ENCODE measurements at regions not wholly inside any gene's neighbourhood (a gene's known extent, or its start where the extent isn't known, plus 50 kb on each side); places are given as distances from the start of the nearest gene placed in this dataset.

- DNase-seq (ENCODE audit: low read depth, low spot score), result no peak
- H3K36me3 ChIP-seq (ENCODE audit: control insufficient read depth, insufficient read depth, low read length), result no peaks in the 10 kb centered on the region
- no peak overlapping the region for H3K27ac ChIP-seq (ENCODE audit: low read length)
These were observed 381.5 kb upstream of the ETAA1 start for GRCh38 chr2:67015681-67016080.

DNA sequence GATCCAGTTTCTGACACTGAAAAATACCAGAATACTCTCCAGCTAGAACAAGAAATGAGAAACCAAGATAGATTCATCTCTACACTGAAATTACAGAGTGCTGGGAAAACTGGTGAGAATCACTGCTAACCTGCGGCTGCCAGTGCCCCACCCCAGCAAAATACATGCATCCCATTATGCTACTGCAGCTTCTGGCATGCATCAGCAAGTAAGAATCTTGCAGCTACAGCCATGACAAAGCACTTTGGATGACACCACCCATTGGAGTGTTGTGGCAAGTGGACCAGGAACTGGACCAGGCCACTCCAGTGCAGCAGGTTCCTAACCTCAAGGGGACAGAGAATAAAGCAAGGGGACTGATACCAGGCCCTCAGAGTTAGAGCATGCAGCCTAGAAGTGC lies 378.8 kb upstream of the ETAA1 start:
- no peak overlapping the region for H3K27ac ChIP-seq (ENCODE audit: low read length)
- no peaks in the 10 kb centered on the region for H3K27me3 ChIP-seq (ENCODE audit: control insufficient read depth, insufficient read depth, low read length)
- H3K4me1 ChIP-seq (ENCODE audit: control insufficient read depth, insufficient read depth, low read length), result no peaks in the 10 kb centered on the region
- H3K9me3 ChIP-seq (ENCODE audit: control insufficient read depth, insufficient read depth, low read length), result no peaks in the 10 kb centered on the region
- WGBS (ENCODE audit: insufficient coverage, insufficient read length), result no CpG with 5 or more reads among the region's 1 CpG
- no peaks in the 10 kb centered on the region for H3K36me3 ChIP-seq (ENCODE audit: control insufficient read depth, insufficient read depth, low read length)
- no peak for DNase-seq (ENCODE audit: low read depth, low spot score)
- no peak overlapping the region for H3K4me3 ChIP-seq (ENCODE audit: low read length)

More at GRCh38 chr2:67015681-67016080, 381.5 kb upstream of the ETAA1 start:
- no peaks in the 10 kb centered on the region for H3K4me1 ChIP-seq (ENCODE audit: control insufficient read depth, insufficient read depth, low read length)
- H3K27me3 ChIP-seq (ENCODE audit: control insufficient read depth, insufficient read depth, low read length), result no peaks in the 10 kb centered on the region
- H3K4me3 ChIP-seq (ENCODE audit: low read length), result no peak overlapping the region
- H3K9me3 ChIP-seq (ENCODE audit: control insufficient read depth, insufficient read depth, low read length), result no peaks in the 10 kb centered on the region

DNA sequence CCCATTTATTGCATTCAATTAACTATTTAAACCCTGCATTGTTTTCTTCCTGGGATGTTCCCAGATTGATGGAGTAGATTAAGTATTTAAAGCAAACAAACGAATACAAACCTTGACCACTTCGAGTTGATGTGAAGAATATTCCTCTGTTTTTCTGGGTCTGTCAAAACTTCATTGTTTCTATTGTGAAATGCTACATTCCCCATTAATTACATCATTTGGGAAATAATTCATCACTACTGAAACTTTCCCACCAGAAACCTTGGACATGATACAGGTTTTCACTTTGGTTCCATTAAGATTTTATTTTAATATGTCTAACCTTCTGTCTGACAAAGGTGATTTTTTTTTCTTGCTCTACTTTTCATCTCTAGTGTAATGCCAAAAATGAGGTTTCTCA lies 365.1 kb upstream of the ETAA1 start:
- no peak overlapping the region for H3K4me3 ChIP-seq (ENCODE audit: low read length)
- no peaks in the 10 kb centered on the region for H3K36me3 ChIP-seq (ENCODE audit: control insufficient read depth, insufficient read depth, low read length)
- no CpG with 5 or more reads among the region's 2 CpGs for WGBS (ENCODE audit: insufficient coverage, insufficient read length)
- H3K4me1 ChIP-seq (ENCODE audit: control insufficient read depth, insufficient read depth, low read length), result no peaks in the 10 kb centered on the region
- H3K27me3 ChIP-seq (ENCODE audit: control insufficient read depth, insufficient read depth, low read length), result no peaks in the 10 kb centered on the region
- DNase-seq (ENCODE audit: low read depth, low spot score), result no peak
- H3K9me3 ChIP-seq (ENCODE audit: control insufficient read depth, insufficient read depth, low read length), result no peaks in the 10 kb centered on the region
- no peak overlapping the region for H3K27ac ChIP-seq (ENCODE audit: low read length)

- Histone ChIP-seq H3K36me3 (ENCODE audit: control insufficient read depth, insufficient read depth, low read length) (no peaks in the 10 kb centered on the region), H3K27me3 (ENCODE audit: control insufficient read depth, insufficient read depth, low read length) (no peaks in the 10 kb centered on the region), H3K27ac (ENCODE audit: low read length) (no peak overlapping the region), H3K4me1 (ENCODE audit: control insufficient read depth, insufficient read depth, low read length) (no peaks in the 10 kb centered on the region), H3K4me3 (ENCODE audit: low read length) (no peak overlapping the region), H3K9me3 (ENCODE audit: control insufficient read depth, insufficient read depth, low read length) (no peaks in the 10 kb centered on the region)
- no peak for DNase-seq (ENCODE audit: low read depth, low spot score)
- WGBS (ENCODE audit: insufficient coverage, insufficient read length), result no CpG with 5 or more reads among the region's 5 CpGs
These were observed 360.7 kb upstream of the ETAA1 start for GRCh38 chr2:67036444-67036843.

DNA sequence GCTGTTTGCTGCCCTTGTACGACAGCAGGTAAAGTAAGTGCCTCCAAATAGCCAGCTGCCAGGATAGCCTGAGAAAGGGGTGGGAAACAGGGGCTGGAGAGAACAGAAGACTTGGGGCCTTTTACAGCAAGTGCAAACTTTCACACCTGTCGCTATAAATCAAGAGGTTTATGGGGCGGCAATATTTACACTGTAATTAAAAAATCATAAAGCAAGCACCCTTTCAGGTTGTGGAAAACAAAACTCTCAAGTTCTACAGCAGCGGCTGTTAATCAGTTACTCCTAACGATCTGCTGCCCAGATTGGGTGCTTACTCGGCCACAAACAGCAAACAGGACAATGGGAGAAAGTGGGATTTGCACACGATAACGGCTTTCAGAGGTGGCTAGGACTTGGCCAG lies 359.5 kb upstream of the ETAA1 start:
- Histone ChIP-seq H3K36me3 (ENCODE audit: control insufficient read depth, insufficient read depth, low read length) (no peaks in the 10 kb centered on the region), H3K4me1 (ENCODE audit: control insufficient read depth, insufficient read depth, low read length) (no peaks in the 10 kb centered on the region), H3K27ac (ENCODE audit: low read length) (no peak overlapping the region), H3K9me3 (ENCODE audit: control insufficient read depth, insufficient read depth, low read length) (no peaks in the 10 kb centered on the region), H3K27me3 (ENCODE audit: control insufficient read depth, insufficient read depth, low read length) (no peaks in the 10 kb centered on the region), H3K4me3 (ENCODE audit: low read length) (no peak overlapping the region)
- no peak for DNase-seq (ENCODE audit: low read depth, low spot score)
- WGBS (ENCODE audit: insufficient coverage, insufficient read length), result no CpG with 5 or more reads among the region's 8 CpGs

GRCh38 chr2:67038195-67038594 lies 358.9 kb upstream of the ETAA1 start:
- Histone ChIP-seq H3K27me3 (ENCODE audit: control insufficient read depth, insufficient read depth, low read length) (no peaks in the 10 kb centered on the region), H3K4me3 (ENCODE audit: low read length) (no peak overlapping the region), H3K27ac (ENCODE audit: low read length) (no peak overlapping the region), H3K36me3 (ENCODE audit: control insufficient read depth, insufficient read depth, low read length) (no peaks in the 10 kb centered on the region), H3K4me1 (ENCODE audit: control insufficient read depth, insufficient read depth, low read length) (no peaks in the 10 kb centered on the region), H3K9me3 (ENCODE audit: control insufficient read depth, insufficient read depth, low read length) (no peaks in the 10 kb centered on the region)
- WGBS (ENCODE audit: insufficient coverage, insufficient read length), result no CpG with 5 or more reads among the region's 3 CpGs
- no peak for DNase-seq (ENCODE audit: low read depth, low spot score)

- no peaks in the 10 kb centered on the region for H3K9me3 ChIP-seq (ENCODE audit: control insufficient read depth, insufficient read depth, low read length)
- H3K27me3 ChIP-seq (ENCODE audit: control insufficient read depth, insufficient read depth, low read length), result no peaks in the 10 kb centered on the region
- DNase-seq (ENCODE audit: low read depth, low spot score), result no peak
- H3K36me3 ChIP-seq (ENCODE audit: control insufficient read depth, insufficient read depth, low read length), result no peaks in the 10 kb centered on the region
- no CpG with 5 or more reads among the region's 3 CpGs for WGBS (ENCODE audit: insufficient coverage, insufficient read length)
- no peaks in the 10 kb centered on the region for H3K4me1 ChIP-seq (ENCODE audit: control insufficient read depth, insufficient read depth, low read length)
- no peak overlapping the region for H3K4me3 ChIP-seq (ENCODE audit: low read length)
- H3K27ac ChIP-seq (ENCODE audit: low read length), result no peak overlapping the region
These were observed 358.1 kb upstream of the ETAA1 start for GRCh38 chr2:67039058-67039457.

- no peaks in the 10 kb centered on the region for H3K36me3 ChIP-seq (ENCODE audit: control insufficient read depth, insufficient read depth, low read length)
- no peaks in the 10 kb centered on the region for H3K27me3 ChIP-seq (ENCODE audit: control insufficient read depth, insufficient read depth, low read length)
- H3K9me3 ChIP-seq (ENCODE audit: control insufficient read depth, insufficient read depth, low read length), result no peaks in the 10 kb centered on the region
- H3K27ac ChIP-seq (ENCODE audit: low read length), result no peak overlapping the region
- no peaks in the 10 kb centered on the region for H3K4me1 ChIP-seq (ENCODE audit: control insufficient read depth, insufficient read depth, low read length)
- no peak overlapping the region for H3K4me3 ChIP-seq (ENCODE audit: low read length)
- no CpG with 5 or more reads among the region's 2 CpGs for WGBS (ENCODE audit: insufficient coverage, insufficient read length)
- no peak for DNase-seq (ENCODE audit: low read depth, low spot score)
These were observed 357.5 kb upstream of the ETAA1 start for GRCh38 chr2:67039517-67040103.

DNA sequence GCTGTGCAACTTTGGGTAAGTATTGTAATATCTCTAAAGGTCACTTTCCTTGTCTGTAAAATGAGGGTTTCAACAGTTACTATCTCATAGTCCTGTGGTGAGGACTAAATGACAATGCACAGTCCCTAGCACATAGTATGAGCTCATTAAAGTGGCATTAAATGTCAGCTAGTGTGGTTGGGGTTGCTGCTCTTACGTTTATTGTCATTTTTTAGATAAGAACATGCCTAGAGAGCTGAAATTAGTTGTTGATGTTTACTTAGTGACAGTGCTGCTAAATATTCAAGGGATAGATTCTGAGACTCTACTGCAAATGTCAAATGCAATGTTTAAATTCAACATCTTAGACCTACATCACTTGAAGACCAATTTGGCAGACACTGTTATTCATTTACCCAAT lies 356.1 kb upstream of the ETAA1 start:
- no peak overlapping the region for H3K4me3 ChIP-seq (ENCODE audit: low read length)
- no peaks in the 10 kb centered on the region for H3K9me3 ChIP-seq (ENCODE audit: control insufficient read depth, insufficient read depth, low read length)
- WGBS (ENCODE audit: insufficient coverage, insufficient read length), result no CpG with 5 or more reads among the region's 1 CpG
- no peaks in the 10 kb centered on the region for H3K36me3 ChIP-seq (ENCODE audit: control insufficient read depth, insufficient read depth, low read length)
- DNase-seq (ENCODE audit: low read depth, low spot score), result no peak
- H3K4me1 ChIP-seq (ENCODE audit: control insufficient read depth, insufficient read depth, low read length), result no peaks in the 10 kb centered on the region
- no peak overlapping the region for H3K27ac ChIP-seq (ENCODE audit: low read length)
- H3K27me3 ChIP-seq (ENCODE audit: control insufficient read depth, insufficient read depth, low read length), result no peaks in the 10 kb centered on the region

DNA sequence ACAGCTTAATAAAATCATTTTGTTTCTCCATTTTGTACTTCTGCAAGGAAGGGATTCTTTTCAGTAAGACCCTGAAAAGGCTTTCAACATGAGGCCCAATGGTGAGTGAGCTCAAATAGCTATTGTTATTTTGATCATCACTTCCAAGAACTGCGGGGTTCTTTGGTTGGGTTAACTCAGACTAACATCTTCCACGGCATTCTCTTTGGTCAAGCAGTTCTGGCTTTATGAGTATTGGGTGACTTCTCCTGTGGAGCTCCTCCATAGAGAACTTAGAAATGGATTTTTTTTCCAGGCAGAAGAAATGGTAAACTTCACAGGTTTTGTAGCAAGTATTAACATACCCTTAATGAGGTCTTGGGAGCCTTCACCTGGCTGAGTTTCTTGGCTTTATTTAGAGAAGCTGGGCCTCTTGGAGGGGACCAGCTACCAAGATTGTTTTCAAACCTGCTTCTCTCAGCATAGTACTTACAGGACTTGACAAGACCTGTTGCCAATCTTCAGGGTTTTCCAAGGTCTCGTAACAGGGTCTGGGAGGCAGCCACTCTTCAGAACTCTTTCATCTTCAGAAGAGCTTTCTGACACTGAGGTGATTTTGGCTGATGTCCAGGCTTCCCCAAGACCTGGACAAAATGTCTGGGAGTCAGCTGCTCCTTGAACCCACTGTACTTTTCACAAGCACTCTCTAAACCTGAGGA lies 353.2 kb upstream of the ETAA1 start:
- no peak overlapping the region for H3K4me3 ChIP-seq (ENCODE audit: low read length)
- H3K27me3 ChIP-seq (ENCODE audit: control insufficient read depth, insufficient read depth, low read length), result no peaks in the 10 kb centered on the region
- H3K36me3 ChIP-seq (ENCODE audit: control insufficient read depth, insufficient read depth, low read length), result no peaks in the 10 kb centered on the region
- no peak overlapping the region for H3K27ac ChIP-seq (ENCODE audit: low read length)
- H3K9me3 ChIP-seq (ENCODE audit: control insufficient read depth, insufficient read depth, low read length), result no peaks in the 10 kb centered on the region
- no peak for DNase-seq (ENCODE audit: low read depth, low spot score)
- H3K4me1 ChIP-seq (ENCODE audit: control insufficient read depth, insufficient read depth, low read length), result no peaks in the 10 kb centered on the region
- WGBS (ENCODE audit: insufficient coverage, insufficient read length), result no CpG with 5 or more reads among the region's 3 CpGs

- WGBS (ENCODE audit: insufficient coverage, insufficient read length), result no CpG with 5 or more reads among the region's 1 CpG
- H3K27ac ChIP-seq (ENCODE audit: low read length), result no peak overlapping the region
- H3K4me1 ChIP-seq (ENCODE audit: control insufficient read depth, insufficient read depth, low read length), result no peaks in the 10 kb centered on the region
- DNase-seq (ENCODE audit: low read depth, low spot score), result no peak
- H3K9me3 ChIP-seq (ENCODE audit: control insufficient read depth, insufficient read depth, low read length), result no peaks in the 10 kb centered on the region
- H3K4me3 ChIP-seq (ENCODE audit: low read length), result no peak overlapping the region
- H3K27me3 ChIP-seq (ENCODE audit: control insufficient read depth, insufficient read depth, low read length), result no peaks in the 10 kb centered on the region
- H3K36me3 ChIP-seq (ENCODE audit: control insufficient read depth, insufficient read depth, low read length), result no peaks in the 10 kb centered on the region
These were observed 350.5 kb upstream of the ETAA1 start for GRCh38 chr2:67046591-67046990.

Measured in iPS DF 6.9 (cell line).